Smooth muscle cell (in vitro differentiated cells): ENCODE measurements at regions not wholly inside any gene's neighbourhood (a gene's known extent, or its start where the extent isn't known, plus 50 kb on each side); places are given as distances from the start of the nearest gene placed in this dataset.

ENCODE experiments used
- DNase-seq: peaks from one replicate; lab custom pipeline; 2025; ENCODE audit not compliant: unreplicated experiment; lab: John Stamatoyannopoulos, UW
- H2AFZ ChIP-seq: fragments of 200-600 bp; sonication (generic); 2 replicates; pipeline ENCODE4 v1.6.0; 2016; ENCODE audit warnings: antibody characterized with exemption, low read depth, mild to moderate bottlenecking
- H3F3A ChIP-seq: fragments of 200-600 bp; sonication (generic); 2 replicates; pipeline ENCODE4 v1.6.0; 2017; ENCODE audit warnings: antibody characterized with exemption, low read depth
- H3K27ac ChIP-seq: fragments of 200-600 bp; sonication (generic); 2 replicates; pipeline ENCODE4 v1.5.1; 2016; ENCODE audit warnings: low read depth, mild to moderate bottlenecking
- H3K27me3 ChIP-seq: fragments of 200-600 bp; sonication (generic); 2 replicates; pipeline ENCODE4 v1.6.1; 2016; ENCODE audit warnings: low read depth, mild to moderate bottlenecking
- H3K36me3 ChIP-seq: fragments of 200-600 bp; sonication (generic); 2 replicates; pipeline ENCODE4 v1.5.1; 2016; ENCODE audit warnings: low read depth
- H3K4me1 ChIP-seq: fragments of 200-600 bp; sonication (generic); 2 replicates; pipeline ENCODE4 v1.5.1; 2016; ENCODE audit warnings: low read depth
- H3K4me2 ChIP-seq: fragments of 200-600 bp; sonication (generic); 2 replicates; pipeline ENCODE4 v1.6.0; 2016; ENCODE audit warnings: mild to moderate bottlenecking
- H3K4me3 ChIP-seq: fragments of 200-600 bp; sonication (generic); 2 replicates; pipeline ENCODE4 v1.5.1; 2016; ENCODE audit warnings: mild to moderate bottlenecking
- H3K79me2 ChIP-seq: fragments of 200-600 bp; sonication (generic); 2 replicates; pipeline ENCODE4 v1.6.0; 2016; ENCODE audit warnings: low read depth, mild to moderate bottlenecking
- H3K9ac ChIP-seq: fragments of 200-600 bp; sonication (generic); 2 replicates; pipeline ENCODE4 v1.6.0; 2016; ENCODE audit warnings: low read depth
- H3K9me3 ChIP-seq: fragments of 200-600 bp; sonication (generic); replicated peaks from 2 replicates; pipeline ENCODE4 v1.5.1; 2016; ENCODE audit warnings: low read depth
- H4K20me1 ChIP-seq: fragments of 200-600 bp; sonication (generic); 2 replicates; pipeline ENCODE4 v1.6.0; 2016; ENCODE audit warnings: low read depth
- WGBS: methylation state at CpG from one replicate; pipeline ENCODE4 v1.1.7; 2016; ENCODE audit warnings: low lambda C conversion rate; 5-methylcytosine and 5-hydroxymethylcytosine counted together
- TF ChIP-seq, protein P1 (sequence below): fragments of 200-600 bp; sonication (generic); IDR thresholded peaks from 2 replicates; pipeline ENCODE4 v1.5.1; 2017; ENCODE audit warnings: borderline replicate concordance, mild to moderate bottlenecking, antibody characterized with exemption; ENCODE audit not compliant: insufficient read depth, poor library complexity, severe bottlenecking

DNA sequence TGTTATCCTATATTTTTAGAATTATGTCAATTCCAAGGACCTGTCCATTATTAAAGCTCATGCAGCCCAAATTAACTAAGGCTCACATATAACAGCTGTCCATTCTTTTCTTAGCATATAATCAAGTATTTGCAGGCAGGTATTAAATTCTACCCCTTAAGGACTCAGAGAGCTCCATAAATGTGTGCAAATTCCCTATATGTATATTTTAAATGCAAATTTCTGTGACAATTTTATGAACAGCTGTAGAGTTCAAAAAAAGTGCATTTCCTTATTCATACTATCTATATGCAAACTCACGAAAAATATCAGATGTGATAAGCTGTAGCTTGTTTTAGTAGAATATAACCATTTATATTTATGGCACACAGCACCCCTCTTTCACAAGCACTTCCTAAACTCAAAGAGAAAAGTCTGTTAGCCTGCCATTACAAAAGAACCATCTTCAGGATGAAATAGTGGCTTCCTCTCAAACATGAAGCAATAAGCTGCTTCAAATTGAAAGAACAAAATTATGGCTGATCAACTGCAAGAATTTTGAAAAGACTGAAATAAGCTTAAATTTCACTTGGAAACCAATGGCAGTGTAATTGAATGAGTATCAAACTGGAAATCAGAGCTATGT is 155.0 kb upstream of the REG3G start:
- H2AFZ ChIP-seq: no peak overlapping the region
- WGBS: 76% methylated on average over 1 of the region's 1 CpG
- TF ChIP-seq, protein P1, sequence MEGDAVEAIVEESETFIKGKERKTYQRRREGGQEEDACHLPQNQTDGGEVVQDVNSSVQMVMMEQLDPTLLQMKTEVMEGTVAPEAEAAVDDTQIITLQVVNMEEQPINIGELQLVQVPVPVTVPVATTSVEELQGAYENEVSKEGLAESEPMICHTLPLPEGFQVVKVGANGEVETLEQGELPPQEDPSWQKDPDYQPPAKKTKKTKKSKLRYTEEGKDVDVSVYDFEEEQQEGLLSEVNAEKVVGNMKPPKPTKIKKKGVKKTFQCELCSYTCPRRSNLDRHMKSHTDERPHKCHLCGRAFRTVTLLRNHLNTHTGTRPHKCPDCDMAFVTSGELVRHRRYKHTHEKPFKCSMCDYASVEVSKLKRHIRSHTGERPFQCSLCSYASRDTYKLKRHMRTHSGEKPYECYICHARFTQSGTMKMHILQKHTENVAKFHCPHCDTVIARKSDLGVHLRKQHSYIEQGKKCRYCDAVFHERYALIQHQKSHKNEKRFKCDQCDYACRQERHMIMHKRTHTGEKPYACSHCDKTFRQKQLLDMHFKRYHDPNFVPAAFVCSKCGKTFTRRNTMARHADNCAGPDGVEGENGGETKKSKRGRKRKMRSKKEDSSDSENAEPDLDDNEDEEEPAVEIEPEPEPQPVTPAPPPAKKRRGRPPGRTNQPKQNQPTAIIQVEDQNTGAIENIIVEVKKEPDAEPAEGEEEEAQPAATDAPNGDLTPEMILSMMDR: no peak
- no peaks in the 10 kb centered on the region for H3K79me2 ChIP-seq
- no peaks in the 10 kb centered on the region for H3K4me1 ChIP-seq
- no peaks in the 10 kb centered on the region for H4K20me1 ChIP-seq
- H3K4me3 ChIP-seq: no peak overlapping the region
- no peaks in the 10 kb centered on the region for H3K9me3 ChIP-seq
- no peak for DNase-seq
- H3K36me3 ChIP-seq: no peaks in the 10 kb centered on the region
- H3K27ac ChIP-seq: no peak overlapping the region
- H3K9ac ChIP-seq: no peak overlapping the region
- no peaks in the 10 kb centered on the region for H3F3A ChIP-seq
- H3K27me3 ChIP-seq: no peaks in the 10 kb centered on the region
- no peak overlapping the region for H3K4me2 ChIP-seq

DNA sequence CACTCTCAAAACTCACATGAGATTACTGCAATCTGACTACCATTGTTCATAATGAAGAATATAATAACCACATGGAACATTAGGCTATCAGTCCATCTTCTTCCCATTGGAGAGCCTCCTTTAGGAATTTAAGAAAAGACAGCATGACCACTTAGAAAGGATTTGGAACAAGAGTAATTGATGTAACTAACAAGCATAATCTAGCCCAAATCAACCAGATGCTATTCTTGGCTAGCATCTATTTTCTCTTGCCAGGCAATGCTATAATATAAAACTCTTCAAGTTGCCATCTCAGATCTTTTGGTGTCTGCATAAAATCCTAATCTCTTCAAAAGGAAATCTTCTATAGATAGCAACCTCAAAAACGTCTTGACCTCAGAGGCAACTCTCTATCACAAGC is 152.0 kb upstream of the REG3G start:
- Histone ChIP-seq H3K4me3 (no peak overlapping the region), H3K9ac (no peak overlapping the region), H3K27me3 (no peaks in the 10 kb centered on the region), H3K4me2 (no peak overlapping the region), H3F3A (no peaks in the 10 kb centered on the region), H4K20me1 (no peaks in the 10 kb centered on the region), H2AFZ (no peak overlapping the region), H3K9me3 (no peaks in the 10 kb centered on the region), H3K79me2 (no peaks in the 10 kb centered on the region), H3K27ac (no peak overlapping the region), H3K4me1 (peaks cover 2% of the 10 kb centered on the region), H3K36me3 (no peaks in the 10 kb centered on the region)
- WGBS: 58% methylated on average over 1 of the region's 1 CpG
- no peak for DNase-seq
- TF ChIP-seq, protein P1: no peak

DNA sequence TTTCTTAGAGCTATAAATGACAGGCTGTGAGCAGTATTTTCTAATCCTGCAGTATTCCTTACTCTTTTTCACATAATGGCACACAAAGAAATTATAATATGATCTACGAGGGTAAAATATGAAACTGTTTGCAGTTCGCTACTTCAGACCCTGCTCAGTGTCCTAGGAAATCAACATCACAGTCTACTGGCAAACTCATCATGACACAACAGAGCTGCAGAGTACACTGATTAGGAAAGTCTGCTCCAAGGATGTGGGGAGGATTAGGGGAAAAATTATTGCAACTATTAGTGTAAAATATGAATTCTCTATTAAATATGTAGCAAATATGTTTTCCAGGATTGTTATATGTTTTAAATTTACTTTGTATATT is 149.2 kb upstream of the REG3G start:
- H3K36me3 ChIP-seq: no peaks in the 10 kb centered on the region
- no peaks in the 10 kb centered on the region for H3K9me3 ChIP-seq
- H3K4me2 ChIP-seq: no peak overlapping the region
- H3K4me1 ChIP-seq: peaks cover 3% of the 10 kb centered on the region
- no peaks in the 10 kb centered on the region for H3K79me2 ChIP-seq
- H3K9ac ChIP-seq: no peak overlapping the region
- 83% methylated on average over 2 of the region's 2 CpGs for WGBS
- no peak overlapping the region for H2AFZ ChIP-seq
- H3K27me3 ChIP-seq: no peaks in the 10 kb centered on the region
- no peak overlapping the region for H3K27ac ChIP-seq
- DNase-seq: no peak
- TF ChIP-seq, protein P1: no peak
- no peak overlapping the region for H3K4me3 ChIP-seq
- no peaks in the 10 kb centered on the region for H4K20me1 ChIP-seq
- H3F3A ChIP-seq: no peaks in the 10 kb centered on the region

DNA sequence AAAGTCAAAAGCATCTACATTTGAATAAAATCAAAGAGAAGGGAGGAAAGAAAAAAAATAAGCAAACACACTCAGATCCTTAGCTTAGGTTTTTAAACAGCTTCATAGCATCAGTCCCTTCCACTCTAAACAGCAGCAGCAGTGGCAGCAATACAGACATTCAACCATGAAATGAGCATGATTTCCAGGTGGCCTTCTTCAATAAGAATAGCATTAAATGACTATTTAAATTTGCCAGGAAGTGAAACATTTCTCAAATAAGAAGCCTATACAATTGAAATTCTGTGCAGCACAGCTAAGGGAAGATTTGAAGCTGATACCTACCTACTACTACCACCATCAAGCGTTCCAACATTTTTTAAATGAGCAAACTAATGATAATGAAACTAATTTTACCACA is 138.1 kb upstream of the REG3G start:
- WGBS: 95% methylated on average over 1 of the region's 1 CpG
- no peak for DNase-seq
- Histone ChIP-seq H3K27ac (no peak overlapping the region), H4K20me1 (no peaks in the 10 kb centered on the region), H2AFZ (no peak overlapping the region), H3K4me1 (no peaks in the 10 kb centered on the region), H3K4me3 (no peak overlapping the region), H3F3A (no peaks in the 10 kb centered on the region), H3K79me2 (no peaks in the 10 kb centered on the region), H3K9me3 (no peaks in the 10 kb centered on the region), H3K9ac (no peak overlapping the region), H3K36me3 (no peaks in the 10 kb centered on the region), H3K27me3 (no peaks in the 10 kb centered on the region), H3K4me2 (no peak overlapping the region)
- TF ChIP-seq, protein P1: no peak
